ENCODE measurements at regions not wholly inside any gene's neighbourhood (a gene's known extent, or its start where the extent isn't known, plus 50 kb on each side); places are given as distances from the start of the nearest gene placed in this dataset.

DNA sequence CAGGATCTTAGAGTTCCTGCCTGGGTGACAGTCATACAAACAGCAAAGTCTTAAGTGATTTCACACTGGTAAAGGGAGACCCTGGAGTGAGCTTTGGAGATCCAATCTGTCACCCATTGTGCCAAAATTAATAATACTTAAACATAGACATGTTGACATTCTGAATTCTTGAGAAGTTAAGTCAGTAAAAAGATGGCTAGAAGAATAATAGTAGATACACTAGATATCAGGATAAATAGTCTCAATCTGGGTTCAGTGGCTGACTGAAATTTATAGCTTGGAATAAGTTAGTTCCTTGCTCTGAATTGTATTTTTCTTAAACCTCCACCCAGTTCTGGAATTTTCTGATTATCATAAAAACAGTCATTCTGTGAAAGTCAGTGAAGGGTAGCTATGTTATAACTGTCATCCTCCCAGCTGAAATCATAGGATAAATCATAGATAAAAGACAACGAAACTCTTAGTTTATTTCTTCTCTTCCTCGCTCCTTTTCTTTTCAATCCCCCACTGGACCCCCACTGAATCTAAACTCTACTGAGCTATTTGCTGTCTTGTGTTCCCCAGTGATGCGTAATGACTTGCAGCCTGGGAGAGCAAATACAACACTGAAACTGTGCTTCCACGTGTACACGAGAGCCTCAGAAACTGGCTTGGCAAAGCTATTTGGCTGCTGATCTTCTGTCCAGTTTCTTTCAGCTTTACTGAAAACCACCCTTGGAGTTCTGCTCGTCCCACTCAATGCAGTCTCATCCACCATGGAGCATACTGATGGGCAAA lies 175.4 kb upstream of the TP63 start:
- no peak for DNase-seq

DNA sequence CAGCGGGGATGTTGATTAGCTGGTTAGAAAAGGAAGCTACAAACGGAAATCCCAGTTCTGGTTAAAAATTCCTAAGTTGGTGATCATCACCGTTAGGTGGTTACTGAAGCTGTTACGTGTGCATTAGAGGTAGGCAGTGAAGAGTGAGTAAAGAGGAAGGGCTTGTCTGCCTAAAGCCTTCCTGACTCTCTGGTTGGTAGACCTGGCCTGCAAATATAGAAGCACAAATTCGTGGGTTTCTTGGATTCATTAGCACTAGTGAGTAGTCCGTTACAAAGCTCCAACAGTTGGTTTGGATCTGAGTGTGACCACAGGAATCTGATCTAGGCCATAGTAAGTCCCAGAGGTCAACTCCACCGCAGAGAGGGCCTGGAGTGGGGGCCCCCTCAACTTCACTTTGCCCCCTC lies 174.0 kb upstream of the TP63 start:
- DNase-seq, result no peak

DNA sequence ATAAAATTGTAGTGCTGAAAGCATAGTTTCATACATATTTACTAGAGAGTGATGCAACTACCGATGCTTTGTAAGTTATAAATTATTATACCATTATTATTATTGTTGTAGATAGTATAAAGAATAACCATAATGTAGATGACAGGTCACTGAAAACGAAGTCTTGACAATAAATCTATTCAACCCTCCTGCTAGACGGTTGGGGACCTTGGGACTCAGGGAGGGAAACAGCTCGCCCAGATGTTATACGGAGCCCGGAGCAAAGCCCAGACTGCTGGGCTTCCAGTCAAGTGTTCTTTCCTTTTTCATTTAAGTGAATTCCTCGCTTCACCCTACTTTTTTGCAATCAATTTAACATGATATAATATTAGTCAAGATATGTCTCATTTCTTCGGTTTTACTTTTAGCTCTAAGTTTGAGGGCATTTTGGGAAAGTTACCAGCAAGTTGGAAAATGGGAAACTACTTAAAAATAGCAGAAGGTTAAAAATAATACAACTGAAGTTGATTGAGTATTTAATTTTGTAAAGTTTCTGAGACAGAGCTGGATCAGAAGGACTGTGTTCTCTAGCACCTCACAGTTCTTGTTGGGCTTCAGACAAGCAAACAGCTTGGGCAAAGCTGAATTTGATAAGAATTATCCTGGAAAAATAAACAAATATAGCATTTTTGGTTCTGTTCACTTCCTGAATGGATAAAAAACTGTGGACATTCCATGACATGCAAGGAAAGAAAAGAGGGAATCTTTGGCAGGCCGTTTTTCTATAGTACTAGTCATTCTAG lies 173.4 kb upstream of the TP63 start:
- no peak for DNase-seq

DNA sequence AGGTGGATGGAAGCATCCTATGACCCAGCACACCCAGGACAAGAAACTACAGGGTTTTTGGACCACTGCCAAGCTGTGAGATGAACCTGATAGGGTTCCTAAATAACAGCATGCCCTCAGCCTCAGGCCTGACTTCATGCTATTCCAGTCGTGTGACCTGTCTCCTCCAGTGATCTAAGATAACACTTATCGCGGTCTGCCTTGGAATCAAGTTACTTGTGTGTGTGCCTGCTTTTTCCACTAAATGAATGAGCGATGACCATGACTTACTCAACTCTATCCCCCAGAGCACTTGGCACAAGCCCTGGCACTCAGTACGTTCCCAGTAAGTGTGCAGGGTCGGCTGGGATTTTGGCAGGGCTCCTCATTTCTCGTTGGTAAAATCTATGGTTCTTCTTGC lies 172.7 kb upstream of the TP63 start:
- peak; percentile 53 for DNase-seq

DNA sequence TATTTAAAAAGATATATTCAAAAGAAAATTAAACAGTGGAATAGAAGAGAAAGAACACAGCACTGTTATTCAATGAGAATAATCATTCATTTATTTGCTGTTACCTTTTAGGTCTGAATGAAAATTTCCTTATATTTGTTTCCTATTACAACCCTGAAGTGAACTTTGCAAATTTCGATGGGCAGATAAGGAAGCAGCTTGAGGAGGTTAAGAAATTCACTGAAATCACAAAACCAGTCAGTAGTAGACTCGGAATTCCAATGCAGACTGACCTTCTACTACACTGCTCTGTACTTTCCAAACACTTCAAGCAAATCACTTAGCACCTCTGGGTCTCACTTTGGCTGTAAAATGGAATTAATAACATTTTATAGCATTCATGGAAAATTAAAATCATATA lies 172.0 kb upstream of the TP63 start:
- DNase-seq, result no peak

DNA sequence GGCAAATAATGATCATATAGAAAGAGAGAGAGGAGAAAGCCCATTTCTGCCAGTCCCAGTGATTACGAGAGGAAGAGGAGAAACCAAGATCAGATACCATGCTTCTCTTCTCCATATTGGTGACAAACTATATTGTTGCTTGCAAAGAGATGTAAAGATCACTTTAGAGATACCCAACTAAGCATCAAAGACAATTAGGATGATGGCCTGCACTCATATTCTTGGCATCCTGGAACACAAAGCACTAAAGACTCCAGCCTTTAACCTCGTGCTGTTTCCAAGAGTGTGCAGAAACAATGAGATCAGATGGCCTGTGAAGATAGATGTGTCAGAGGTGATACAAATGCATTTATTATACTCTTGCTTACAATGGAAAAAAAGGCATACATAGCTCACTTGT lies 170.7 kb upstream of the TP63 start:
- DNase-seq, result no peak

DNA sequence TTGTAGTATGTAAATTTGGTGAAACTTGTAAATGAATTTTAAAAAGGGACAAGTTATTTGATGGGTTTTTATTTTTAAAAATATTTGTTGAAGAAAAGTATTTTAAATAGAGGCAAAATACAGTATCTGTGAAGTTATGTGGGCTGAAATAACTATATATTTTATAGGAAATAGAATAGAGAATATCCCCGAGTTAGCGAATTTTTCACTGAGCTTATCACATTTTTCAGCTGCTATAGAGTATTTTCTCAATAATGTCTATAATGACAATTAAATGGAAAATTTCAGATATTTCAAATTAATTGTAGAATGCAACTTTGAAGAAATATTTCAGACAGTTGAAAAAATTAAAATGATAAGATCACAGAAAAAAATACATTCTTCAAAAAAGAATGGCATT lies 166.4 kb upstream of the TP63 start:
- no peak for DNase-seq

DNA sequence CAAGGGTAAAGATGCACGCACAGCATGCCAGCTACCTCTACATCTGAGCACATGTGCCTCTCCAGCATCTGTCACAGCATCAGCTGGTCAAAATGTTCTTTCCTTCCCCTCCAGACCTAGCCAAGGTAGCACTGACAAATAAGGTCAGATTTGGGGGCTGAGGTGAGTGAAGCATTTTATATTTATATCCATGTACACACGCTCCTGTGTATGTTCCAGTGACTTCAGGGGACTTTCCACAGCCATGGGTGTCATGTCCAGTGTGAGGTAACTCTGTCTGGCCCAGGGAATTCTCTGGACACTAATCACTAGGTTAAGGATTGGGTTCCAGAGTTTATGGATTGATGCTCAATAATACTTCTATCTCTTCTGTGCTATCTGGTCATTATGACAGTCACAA lies 165.2 kb upstream of the TP63 start:
- DNase-seq, result no peak

DNA sequence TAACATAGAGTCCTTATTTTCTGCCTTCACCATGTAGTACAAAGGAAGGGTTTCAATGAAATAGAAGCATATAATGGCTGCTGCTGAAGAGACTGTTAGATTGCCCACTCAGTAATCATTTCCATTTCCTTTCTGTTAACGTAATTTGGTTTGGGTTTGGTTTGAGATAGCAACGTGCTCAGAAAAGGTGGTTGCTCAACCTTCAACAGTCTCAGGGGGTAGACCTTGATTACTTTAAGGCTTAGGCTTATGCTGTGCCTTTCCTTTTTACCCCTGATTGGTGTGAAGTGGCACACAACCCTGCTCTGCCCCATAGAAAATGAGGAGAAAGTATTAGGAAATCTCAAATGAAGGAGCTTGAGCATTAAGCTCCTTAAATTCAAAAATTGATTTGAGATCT lies 163.7 kb upstream of the TP63 start:
- no peak for DNase-seq

DNA sequence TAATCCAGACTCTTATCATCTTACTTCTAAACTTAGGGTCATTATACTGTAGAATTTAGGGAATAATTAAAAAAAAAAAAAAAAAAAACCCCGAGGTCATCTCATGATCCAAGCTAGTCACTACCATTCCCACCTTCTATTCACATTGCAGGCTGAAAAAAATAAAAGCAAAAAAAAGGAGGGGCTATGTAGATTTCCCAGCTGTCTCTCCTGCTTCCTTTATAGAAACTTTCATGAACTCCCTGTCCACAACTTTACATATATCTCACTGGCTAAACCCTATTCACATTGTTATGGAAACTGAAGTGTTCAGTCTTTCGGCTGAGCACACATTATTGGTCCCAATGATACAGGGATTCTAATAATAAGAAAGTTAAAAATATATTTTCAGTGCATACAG lies 156.2 kb upstream of the TP63 start:
- DNase-seq, result no peak

DNA sequence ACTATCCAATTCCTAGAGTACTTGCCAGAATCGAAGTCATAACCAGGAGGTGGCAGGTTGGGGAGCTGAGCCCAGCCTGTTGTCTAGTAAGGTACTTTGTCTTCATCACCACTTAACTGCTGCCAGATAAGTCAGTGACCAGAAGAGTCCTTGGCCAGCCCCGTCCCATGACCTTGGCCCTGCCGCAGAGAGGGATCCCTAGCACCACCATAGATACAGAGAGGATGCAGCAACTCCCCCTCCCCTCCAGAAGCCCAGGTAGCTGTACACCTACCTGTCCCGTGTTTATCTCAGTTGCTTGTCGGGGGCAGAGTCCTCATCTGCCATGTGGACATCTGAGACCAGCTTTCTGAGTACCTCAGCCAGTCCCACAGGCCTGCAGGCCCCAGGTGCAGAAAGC lies 153.6 kb upstream of the TP63 start:
- no peak for DNase-seq

DNA sequence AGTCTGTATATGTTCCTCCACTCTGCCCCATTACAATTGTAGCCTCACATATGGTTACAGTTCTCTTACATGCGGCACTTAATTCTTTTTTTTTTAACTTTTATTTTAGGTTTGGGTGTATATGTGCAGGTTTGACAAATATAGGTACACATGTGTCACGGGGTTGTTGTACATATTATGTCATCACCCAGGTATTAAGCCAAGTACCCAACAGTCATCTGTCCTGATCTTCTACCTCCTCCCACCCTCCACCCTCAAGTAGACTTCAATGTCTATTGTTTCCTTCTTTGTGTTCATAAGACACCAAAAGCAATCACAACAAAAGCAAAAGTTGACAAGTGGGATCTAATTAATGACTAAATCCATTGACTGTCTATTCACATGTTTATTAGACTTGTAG lies 144.6 kb upstream of the TP63 start:
- no peak for DNase-seq

DNA sequence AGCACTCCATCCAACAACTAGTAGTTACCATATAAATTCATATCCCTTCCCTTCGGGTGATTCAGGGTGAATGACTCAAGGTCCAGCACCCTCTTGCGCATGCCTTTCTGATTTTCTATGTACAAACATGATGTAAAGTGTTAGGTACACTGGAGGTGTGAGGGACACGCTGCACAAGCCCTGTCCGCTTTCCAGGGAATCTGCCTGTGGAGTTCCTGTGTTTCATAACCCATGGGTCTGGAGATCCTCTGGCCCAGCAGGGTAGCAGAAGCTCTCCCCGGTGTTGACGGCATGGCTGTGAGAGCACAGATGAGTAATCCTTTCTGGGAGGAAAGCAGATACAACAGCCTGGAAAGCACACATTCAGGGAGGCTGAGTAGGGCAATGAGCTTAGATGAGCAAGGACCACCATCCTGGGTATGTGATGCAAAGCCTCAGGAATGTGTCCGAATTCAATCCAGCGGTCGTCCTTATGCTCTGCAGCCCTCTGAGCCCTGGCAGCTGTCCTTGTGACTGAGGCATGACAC lies 142.9 kb upstream of the TP63 start:
- no peak for DNase-seq

DNA sequence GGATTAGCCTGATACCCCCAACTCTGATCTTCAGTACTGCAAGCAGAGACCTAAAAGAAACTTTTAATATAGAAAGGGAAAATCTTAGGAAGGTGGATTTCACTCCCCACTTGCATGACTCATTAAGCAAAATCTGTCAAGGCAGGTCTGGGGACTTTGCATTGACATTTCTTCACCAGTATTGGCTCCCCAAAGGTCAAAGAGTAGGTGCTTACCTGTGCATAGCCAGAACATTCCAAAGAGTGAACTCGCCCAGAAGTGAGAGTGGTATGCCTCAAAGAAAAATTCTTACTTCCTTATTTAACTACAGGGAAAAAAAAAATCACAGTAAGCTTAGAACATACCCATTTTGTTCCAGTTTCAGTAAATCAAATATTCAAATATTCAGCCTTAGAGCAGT lies 140.9 kb upstream of the TP63 start:
- DNase-seq, result no peak

DNA sequence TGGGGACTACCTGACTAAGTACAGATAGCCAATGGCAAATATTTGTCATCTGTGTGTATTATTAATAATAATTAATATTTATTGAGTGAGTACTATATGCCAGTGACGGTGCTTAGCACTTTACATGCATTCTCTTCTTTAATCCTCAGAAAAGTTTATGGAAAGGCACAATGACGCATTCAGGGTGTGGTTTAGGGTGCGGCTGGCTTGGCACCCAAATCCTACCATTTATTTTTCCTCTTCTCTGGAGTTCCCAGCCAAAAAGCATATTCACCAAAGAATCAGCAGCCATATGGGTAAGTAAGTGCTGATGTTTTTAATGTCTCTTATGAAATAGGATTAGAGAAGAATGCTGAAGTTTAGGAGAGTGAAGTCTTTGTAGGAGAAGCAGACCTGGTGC lies 140.4 kb upstream of the TP63 start:
- DNase-seq, result no peak

DNA sequence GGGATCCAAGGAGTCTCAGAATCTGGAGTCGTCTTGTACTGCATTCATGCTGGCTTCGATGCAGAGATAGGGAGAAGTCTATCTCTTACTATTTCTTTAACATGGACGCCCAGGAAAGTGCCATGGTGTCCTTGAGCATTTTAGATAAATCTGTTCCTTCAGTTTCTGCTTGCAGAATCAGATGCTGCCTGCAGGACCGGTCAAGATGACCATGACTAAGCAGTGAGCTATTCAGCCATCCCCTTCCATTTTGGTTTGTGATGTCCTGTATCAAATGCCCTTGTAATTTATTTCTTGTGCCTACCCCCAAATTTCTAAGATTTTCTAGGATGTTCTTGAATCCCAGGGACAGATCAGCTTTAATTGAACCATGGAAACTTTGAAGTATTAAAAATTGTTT lies 139.4 kb upstream of the TP63 start:
- no peak for DNase-seq

DNA sequence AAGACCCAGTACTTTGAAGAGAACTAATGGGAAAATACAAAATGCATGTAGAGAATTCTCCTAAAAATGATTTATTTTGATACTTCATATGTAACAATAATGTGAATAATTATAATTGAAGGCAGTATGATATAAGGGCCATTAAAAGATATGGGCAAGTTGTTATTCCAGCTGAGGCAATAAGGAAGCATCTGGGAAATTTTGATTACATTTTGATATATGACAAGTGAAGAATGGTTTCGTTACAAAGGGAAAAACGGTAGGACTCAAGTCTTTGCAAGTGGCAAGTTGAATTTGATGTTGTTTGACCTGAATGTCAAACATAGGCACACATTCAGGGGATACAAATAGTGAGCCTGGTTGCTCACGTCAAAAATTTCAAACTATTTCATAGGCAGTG lies 137.9 kb upstream of the TP63 start:
- DNase-seq, result no peak

DNA sequence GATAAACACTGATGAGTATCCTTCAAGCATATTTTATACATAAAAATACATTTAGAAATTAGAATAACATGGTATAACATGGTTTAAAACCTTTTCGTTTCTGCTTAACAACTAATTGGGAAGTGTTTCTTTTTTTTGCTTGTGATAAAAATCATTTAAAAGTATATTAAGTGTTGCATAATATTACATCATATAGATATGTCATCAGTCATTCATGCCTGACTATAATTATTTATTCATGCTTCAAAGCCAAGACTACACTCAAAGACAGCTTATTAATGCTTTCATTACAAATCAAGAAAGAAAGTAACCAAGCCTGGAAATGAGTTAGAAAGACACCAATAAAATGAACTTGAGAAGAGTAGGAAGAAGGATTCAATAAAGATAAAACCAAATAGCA lies 136.6 kb upstream of the TP63 start:
- DNase-seq, result no peak

DNA sequence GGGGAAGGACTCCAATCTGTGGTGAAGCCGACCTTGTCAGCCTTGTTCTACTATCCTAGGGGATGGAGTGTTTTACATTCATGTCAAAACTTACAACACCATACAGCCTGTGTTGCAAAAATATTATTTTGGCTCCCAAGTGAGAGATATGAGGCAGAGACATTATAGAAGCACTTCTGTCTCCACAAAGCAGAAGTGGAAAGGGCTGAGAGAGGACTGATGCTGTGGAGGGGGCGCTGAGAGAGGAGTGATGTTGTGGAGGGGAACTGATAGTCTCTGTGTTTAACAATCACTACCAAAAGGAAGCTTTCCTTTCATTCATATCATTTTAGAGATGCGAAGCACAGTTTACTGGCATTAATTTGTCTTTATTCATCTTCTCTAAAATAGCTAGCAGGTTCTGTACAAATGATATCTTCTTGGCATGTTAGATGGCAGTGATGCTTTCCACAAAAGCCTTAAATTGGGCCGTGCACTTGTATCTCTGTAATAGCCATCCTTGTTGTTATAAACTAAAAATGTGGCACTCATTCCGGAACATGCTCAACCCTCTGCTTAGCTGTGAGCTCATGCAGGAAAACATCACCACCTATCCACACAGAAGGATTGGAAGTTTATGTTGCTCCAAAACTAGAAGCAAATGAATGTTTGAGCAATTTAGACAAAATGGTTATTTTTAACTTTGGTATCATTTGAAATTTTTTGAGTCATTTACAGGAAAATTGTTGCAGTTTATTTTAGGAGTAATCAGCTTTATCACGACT lies 134.6 kb upstream of the TP63 start:
- DNase-seq, result no peak

DNA sequence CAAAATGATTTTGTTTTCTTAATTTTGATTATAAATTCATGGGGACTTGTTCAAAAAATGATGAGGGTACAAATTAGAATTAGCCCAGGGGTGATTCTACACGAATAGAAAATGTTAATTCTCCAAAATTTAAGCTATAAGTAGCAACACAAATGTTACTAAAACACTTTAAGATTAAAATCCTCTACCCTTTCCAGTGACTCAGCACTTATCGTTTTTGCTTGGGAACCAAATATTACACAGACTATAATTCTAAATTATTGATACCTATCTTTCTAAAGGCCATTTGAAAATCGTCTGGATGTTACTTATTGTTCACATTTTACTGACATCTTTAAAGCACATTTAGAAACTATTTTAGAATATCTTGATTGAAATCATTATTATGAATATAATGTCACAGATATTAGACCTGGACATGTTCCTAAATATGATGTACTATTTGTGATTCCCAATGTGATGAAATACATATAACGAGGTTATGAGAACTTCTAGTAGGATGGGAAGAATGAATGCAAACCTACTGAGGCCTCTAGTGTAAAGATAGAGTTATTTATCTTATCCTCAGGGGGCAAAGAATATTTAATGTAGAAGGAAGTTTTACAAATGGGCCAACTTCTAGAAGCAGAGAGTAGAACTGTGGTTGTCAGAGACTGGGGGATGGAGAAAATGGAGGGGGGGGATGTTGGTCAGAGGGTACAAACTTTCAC lies 132.0 kb upstream of the TP63 start:
- no peak for DNase-seq

DNA sequence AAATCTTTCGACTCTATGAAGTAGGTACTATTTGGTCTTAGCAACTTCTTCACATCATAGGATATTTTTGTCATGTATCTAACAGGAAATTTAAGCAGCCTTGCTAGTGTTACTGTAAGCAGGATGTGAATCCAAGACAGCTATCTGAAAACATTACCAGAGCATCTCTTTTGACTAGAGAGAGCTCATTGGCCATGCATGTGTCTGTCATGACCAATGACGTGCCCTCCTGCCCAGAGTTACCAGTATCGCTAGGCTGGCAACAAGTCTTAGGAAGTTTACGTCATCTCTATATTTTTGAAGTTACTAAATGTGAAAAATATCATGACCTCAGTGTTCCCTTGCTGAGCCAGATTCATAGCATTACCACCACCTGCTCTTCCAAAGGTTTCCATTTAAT lies 130.9 kb upstream of the TP63 start:
- DNase-seq, result no peak

DNA sequence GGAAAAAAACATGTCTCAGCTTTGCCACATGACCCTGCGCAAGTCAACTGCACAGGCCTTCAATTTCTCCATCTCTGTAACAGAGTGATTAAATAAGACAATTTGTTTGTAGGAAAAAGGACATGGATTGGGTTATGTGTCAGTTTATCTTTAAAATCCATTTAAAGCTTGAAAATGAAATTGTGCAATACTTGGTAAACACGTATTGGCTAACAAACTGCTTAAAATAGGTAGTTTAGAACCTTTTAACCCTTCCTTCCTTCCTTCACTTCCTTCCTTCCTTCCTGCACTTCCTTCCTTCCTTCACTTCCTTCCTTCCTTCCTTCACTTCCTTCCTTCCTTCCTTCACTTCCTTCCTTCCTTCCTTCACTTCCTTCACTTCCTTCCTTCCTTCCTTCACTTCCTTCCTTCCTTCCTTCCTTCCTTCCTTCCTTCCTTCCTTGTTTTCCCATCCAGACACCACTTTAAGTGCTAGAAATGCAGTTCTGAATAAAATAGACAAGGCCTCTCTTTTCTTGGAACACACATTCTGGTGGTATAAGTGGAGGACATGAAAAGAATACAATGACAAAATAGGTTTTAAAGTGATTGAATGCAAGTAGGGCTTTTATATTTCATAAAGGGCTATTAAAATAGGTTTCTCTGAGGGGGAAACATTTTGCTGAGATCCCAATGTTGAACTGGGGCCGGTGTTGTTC lies 130.2 kb upstream of the TP63 start:
- DNase-seq, result no peak
